LNCaP clone FGC (cell line): ENCODE measurements at regions not wholly inside any gene's neighbourhood (a gene's known extent, or its start where the extent isn't known, plus 50 kb on each side); places are given as distances from the start of the nearest gene placed in this dataset.
A peak's percentile ranks its signal among the peaks of the same experiment; 100 is the strongest.

Experiments used
- DNase-seq: peaks from one replicate; pipeline ENCODE4 v3.0.0-alpha.2; 2011; ENCODE audit warnings: low read depth
- H3K4me3 ChIP-seq: 2 replicates; pipeline ENCODE4 v1.5.1; 2011; ENCODE audit warnings: mild to moderate bottlenecking, low read depth, low read length, control low read depth
- TF ChIP-seq, protein P1 (sequence below): IDR thresholded peaks from 2 replicates; pipeline ENCODE4 v1.5.1; 2012; ENCODE audit warnings: mild to moderate bottlenecking; ENCODE audit not compliant: control insufficient read depth, insufficient read depth; ENCODE audit errors: extremely low read depth

GRCh38 chr16:85387731-85388295 lies 225.3 kb upstream of the GSE1 start:
- no peak for DNase-seq
- TF ChIP-seq, protein P1, sequence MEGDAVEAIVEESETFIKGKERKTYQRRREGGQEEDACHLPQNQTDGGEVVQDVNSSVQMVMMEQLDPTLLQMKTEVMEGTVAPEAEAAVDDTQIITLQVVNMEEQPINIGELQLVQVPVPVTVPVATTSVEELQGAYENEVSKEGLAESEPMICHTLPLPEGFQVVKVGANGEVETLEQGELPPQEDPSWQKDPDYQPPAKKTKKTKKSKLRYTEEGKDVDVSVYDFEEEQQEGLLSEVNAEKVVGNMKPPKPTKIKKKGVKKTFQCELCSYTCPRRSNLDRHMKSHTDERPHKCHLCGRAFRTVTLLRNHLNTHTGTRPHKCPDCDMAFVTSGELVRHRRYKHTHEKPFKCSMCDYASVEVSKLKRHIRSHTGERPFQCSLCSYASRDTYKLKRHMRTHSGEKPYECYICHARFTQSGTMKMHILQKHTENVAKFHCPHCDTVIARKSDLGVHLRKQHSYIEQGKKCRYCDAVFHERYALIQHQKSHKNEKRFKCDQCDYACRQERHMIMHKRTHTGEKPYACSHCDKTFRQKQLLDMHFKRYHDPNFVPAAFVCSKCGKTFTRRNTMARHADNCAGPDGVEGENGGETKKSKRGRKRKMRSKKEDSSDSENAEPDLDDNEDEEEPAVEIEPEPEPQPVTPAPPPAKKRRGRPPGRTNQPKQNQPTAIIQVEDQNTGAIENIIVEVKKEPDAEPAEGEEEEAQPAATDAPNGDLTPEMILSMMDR, result no peak
- H3K4me3 ChIP-seq, result no peak overlapping the region

DNA sequence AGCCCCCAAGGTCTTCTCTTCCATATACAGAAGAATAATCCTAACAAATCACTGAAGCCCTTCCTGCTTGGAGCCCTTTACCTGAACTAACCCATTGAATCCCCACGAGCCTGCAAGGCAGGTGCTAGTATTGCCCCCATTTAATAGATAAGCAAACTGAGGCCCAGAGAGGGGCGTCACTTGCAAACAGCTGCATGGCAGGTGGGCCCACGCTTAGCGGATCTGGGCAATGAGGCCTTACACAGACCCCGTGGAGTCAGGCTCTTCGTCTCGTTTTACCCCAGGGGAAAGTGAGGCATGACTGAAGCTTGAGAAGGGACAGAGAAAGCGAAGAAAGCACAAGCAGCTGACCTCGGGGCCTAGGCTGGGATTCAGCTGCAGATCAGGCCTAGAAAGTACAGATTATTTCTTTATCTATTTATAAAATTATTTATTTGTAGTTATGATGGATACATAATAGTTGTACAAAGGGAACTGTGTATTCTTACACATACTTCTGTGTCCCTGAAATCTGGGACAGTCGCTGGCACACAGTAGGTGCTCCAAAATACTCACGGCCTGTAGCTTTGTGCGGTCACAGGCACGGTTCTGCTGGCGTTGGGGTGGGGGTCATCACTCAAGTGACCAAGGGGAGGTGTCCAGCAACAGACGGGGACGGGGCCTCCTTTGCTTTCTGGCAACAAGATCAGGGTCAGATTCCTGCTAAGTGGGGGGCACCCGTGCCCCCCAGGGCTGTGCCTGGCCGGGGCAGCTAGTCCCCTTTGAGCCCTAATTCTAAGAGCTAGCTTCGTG lies 223.2 kb upstream of the GSE1 start:
- DNase-seq, result no peak
- TF ChIP-seq, protein P1, result no peak
- H3K4me3 ChIP-seq, result no peak overlapping the region

DNA sequence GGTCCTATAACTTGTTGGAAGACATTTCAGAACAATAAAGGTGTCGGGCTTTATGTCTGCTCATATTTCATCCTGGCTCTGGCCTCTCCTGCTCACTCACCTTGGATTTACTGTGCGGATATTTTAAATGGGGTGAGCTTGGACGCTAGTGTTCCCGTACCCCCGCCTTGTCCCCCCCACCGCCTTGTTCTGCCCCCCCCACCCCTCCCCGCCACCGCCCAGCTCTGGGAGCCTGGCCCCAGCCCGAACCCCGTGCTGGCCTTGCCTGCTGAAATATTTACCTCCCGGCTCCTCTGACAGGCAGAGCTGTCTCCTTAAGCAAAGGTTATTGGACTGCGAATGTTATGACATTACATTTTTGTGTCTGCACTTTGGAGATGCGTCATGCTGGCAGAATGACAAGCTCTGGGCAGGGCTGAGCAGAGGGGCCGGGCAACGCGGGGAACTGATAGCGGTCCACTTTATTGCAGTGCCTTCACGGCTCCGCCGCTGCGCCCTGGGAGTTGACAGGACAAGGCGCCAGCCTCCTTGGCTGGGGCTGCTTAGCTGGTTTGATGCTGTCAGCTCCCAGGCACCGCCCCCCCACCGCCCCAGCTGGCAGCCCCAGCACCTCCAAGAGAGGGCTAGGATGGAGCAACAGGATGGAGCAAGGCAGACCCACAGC lies 222.5 kb upstream of the GSE1 start:
- TF ChIP-seq, protein P1, result no peak
- peak; percentile 50 for DNase-seq
- H3K4me3 ChIP-seq, result no peak overlapping the region

DNA sequence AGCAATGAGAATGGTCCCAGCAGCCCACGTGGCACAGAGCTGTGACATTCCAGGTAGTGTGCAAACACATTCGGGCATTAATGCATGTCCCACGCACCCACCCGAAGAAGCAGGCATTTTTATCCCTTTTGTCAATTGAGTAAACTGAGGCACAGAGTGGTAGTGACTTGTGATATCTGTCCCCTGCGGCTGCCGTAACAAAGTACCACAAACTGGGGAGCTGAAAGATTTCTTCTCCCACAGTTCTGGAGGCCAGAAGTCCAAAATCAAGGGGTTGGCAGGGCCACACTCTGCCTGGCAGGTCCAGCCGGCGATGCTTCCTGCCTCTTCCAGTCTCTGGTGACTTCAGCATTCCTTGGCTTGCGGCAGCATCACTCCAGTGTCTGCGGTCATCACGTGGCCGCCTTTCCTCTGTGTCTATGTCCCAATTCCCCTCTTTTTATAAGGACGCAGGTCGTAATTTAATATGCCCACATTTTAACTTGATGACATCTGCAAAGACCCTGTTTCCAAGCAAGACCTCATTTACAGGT lies 221.9 kb upstream of the GSE1 start:
- no peak overlapping the region for H3K4me3 ChIP-seq
- TF ChIP-seq, protein P1, result no peak
- no peak for DNase-seq

DNA sequence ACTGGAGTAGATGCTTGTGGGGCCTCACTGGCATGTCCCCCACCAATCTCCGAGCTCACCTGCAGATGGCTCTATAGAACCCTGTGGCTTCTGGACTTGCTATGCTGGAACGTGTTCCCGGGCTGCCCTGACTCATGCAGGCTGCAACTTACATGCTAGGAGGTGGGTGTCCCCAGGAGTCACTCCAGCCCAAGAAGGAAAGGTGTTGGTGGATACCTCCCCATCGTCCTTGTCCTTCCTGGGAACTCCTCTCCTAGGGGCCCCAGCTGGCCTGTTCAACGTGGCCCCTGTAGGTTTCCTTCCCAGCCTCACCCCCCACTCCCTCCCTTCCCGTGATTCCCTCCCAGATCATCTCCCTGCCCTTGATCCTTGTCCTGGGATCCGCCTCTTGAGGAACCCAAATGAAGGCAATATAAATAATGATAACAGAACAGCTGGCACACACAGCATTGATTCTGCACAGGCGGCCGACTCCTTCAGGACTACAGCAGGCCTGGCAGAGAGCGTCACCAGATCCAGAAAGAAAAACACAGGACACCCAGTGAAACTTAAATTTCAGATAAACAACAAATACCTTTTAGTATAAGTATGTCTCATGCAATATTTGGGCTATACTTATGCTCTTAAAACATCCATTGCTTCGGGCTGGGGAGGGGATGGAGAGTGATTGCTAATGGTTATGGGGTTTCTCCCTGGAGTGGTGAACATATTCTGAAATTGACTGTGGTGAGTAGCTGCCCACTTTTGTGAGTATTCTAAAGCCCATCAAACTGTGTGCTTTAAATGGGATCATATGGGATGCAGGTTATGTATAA lies 221.1 kb upstream of the GSE1 start:
- TF ChIP-seq, protein P1, result no peak

DNA sequence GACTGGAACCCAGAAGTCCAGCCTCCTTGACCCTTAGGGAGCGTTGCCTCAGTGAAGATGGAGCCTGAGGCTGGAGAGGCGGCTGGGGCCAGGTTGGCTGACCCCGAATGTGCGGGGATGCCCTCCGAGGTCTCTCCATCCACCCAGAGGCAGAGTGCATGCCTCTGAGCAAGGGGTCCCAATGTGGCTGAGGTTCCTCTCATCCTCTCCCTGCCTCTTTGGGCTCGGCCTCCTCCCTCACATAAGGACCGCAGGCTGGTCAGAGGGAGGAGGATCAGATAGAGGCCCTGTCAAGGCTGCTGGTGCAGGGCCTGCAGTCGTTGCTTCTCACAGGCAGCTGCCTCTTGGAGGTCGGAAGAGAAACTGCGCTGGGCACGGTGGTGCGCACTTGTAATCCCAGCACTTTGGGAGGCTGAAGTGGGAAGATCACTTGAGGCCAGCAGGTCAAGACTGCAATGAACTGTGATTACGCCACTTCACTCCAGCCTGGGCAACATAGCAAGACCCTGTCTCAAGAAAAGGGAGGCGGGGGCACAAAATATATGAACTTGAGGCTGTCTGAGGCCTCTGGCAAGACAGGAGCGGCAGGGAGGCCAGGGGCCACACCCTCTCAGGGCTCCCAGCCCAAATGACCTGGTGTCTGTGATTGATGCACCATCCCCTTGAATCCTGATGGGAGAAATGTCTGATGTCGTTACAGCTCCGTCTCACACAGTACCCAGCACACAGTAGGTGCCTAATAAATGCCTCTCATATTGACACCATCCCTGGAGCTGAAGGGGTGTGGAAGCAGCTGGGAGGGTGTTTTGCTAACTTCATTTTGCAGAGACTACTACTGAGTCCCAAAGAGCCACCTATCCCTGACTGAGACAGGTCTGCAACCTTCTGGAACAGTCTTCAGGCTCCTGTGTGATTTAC lies 220.1 kb upstream of the GSE1 start:
- H3K4me3 ChIP-seq, result no peak overlapping the region
- no peak for DNase-seq
- TF ChIP-seq, protein P1, result no peak

More for the DNA sequence above, 221.1 kb upstream of the GSE1 start:
- DNase-seq, result no peak
- no peak overlapping the region for H3K4me3 ChIP-seq
